22Rv1 (cell line): ENCODE measurements at regions not wholly inside any gene's neighbourhood (a gene's known extent, or its start where the extent isn't known, plus 50 kb on each side); places are given as distances from the start of the nearest gene placed in this dataset.

Experiments
- CTCF ChIP-seq: fragments of 450-650 bp; IDR thresholded peaks from 2 replicates; pipeline ENCODE4 v1.5.1; 2017; ENCODE audit warnings: mild to moderate bottlenecking
- ZFX ChIP-seq: fragments of 450-650 bp; IDR thresholded peaks from 2 replicates; pipeline ENCODE4 v1.6.1; 2017; ENCODE audit warnings: antibody characterized with exemption, borderline replicate concordance

- TF ChIP-seq CTCF (no peak), ZFX (no peak)
Observed at GRCh38 chr18:41849632-41850031, 105.4 kb upstream of the PIK3C3 start.
